ENCODE measurements at regions not wholly inside any gene's neighbourhood (a gene's known extent, or its start where the extent isn't known, plus 50 kb on each side); places are given as distances from the start of the nearest gene placed in this dataset.

- TF ChIP-seq CTCF (IDR thresholded peaks at IDR 0.05; ENCODE audit: extremely low read depth in 1 of 2, insufficient read depth in 1 of 2, low read depth in 1 of 2, low read length in 2 of 2), result no peak
- no peak for TF ChIP-seq JUN (IDR thresholded peaks at IDR 0.05; ENCODE audit: borderline replicate concordance, insufficient read depth, insufficient read length, low read depth)
- TF ChIP-seq POLR2A (IDR thresholded peaks at IDR 0.05; ENCODE audit: low read depth, low read length), result no peak
Observed at GRCh38 chr3:66602691-66603090, 101.9 kb upstream of the LRIG1 start.

All from endothelial cell of umbilical vein (primary cell).